CD14-positive monocyte (primary cell): ENCODE measurements at regions not wholly inside any gene's neighbourhood (a gene's known extent, or its start where the extent isn't known, plus 50 kb on each side); places are given as distances from the start of the nearest gene placed in this dataset.

ENCODE experiments used
- DNase-seq, 3 donors: peaks; one replicate each; pipeline ENCODE4 v3.0.0-alpha.2; 2011 to 2022
- H2AFZ ChIP-seq: 2 replicates; pipeline ENCODE4 v1.6.0; 2012; ENCODE audit warnings: mild to moderate bottlenecking, low read depth, low read length, inconsistent platforms; ENCODE audit not compliant: insufficient read depth, poor library complexity, severe bottlenecking
- H3K27ac ChIP-seq, 2 donors: 1 replicate in 1 of 2; 2 replicates in 1 of 2; pipeline ENCODE4 v1.5.1; 2012 to 2013; ENCODE audit warnings: low read length in 2 of 2, control low read depth in 1 of 2, inconsistent platforms in 1 of 2, low read depth in 1 of 2, mild to moderate bottlenecking in 1 of 2
- H3K27me3 ChIP-seq, 2 donors: one replicate each; pipeline versions ENCODE4 v1.6.0 to v1.6.1; 2011 to 2013; ENCODE audit warnings: low read length in 2 of 2; ENCODE audit not compliant: control insufficient read depth in 2 of 2, insufficient read depth in 2 of 2
- H3K36me3 ChIP-seq, 2 donors: replicated peaks in 1 of 2; 1 replicate in 1 of 2; 2 replicates in 1 of 2; pipeline versions ENCODE4 v1.5.1 to v1.6.1; 2012 to 2013; ENCODE audit warnings: low read length in 2 of 2, control low read depth in 1 of 2, inconsistent platforms in 1 of 2, mild to moderate bottlenecking in 1 of 2; ENCODE audit not compliant: insufficient read depth in 2 of 2, control insufficient read depth in 1 of 2
- H3K4me1 ChIP-seq, 2 donors: 1 replicate in 1 of 2; 2 replicates in 1 of 2; pipeline versions ENCODE4 v1.5.1 to v1.6.1; 2012 to 2013; ENCODE audit warnings: low read length in 2 of 2, control low read depth in 1 of 2, inconsistent platforms in 1 of 2, mild to moderate bottlenecking in 1 of 2, moderate library complexity in 1 of 2; ENCODE audit not compliant: insufficient read depth in 2 of 2, control insufficient read depth in 1 of 2
- H3K4me2 ChIP-seq: replicated peaks from 2 replicates; pipeline ENCODE3; 2012; ENCODE audit warnings: low read length, moderate library complexity, mild to moderate bottlenecking; ENCODE audit not compliant: poor library complexity, severe bottlenecking; ENCODE audit errors: extremely low read depth
- H3K4me3 ChIP-seq, 3 experiments: fragments of 200-600 bp in 1 of 3; sonication (generic) in 1 of 3; replicated peaks in 1 of 3; 1 replicate in 2 of 3; 2 replicates in 1 of 3; pipeline ENCODE4 v1.5.1; 2011 to 2013; ENCODE audit warnings: low read length in 3 of 3, mild to moderate bottlenecking in 3 of 3, control low read depth in 2 of 3, low read depth in 2 of 3, inconsistent platforms in 1 of 3, moderate library complexity in 1 of 3
- H3K79me2 ChIP-seq: 2 replicates; pipeline ENCODE4 v1.6.0; 2012; ENCODE audit warnings: mild to moderate bottlenecking, control low read depth, inconsistent platforms, low read length, moderate library complexity; ENCODE audit not compliant: insufficient read depth
- H3K9ac ChIP-seq: 2 replicates; pipeline ENCODE4 v1.6.0; 2017; ENCODE audit warnings: low read length, mild to moderate bottlenecking; ENCODE audit not compliant: insufficient read depth, poor library complexity, severe bottlenecking
- H3K9me3 ChIP-seq, 2 donors: replicated peaks in 1 of 2; 1 replicate in 1 of 2; 2 replicates in 1 of 2; pipeline versions ENCODE4 v1.5.1 to v1.6.1; 2012 to 2013; ENCODE audit warnings: low read length in 2 of 2, control low read depth in 1 of 2; ENCODE audit not compliant: control insufficient read depth in 1 of 2, insufficient read depth in 1 of 2
- H4K20me1 ChIP-seq: 2 replicates; pipeline ENCODE4 v1.6.0; 2012; ENCODE audit warnings: mild to moderate bottlenecking, low read length, control low read depth, moderate library complexity; ENCODE audit not compliant: insufficient read depth
- H3K27ac Mint-ChIP-seq, 7 donors: one replicate each; pipeline ENCODE4 v1.8.0; 2020; ENCODE audit warnings: mild to moderate bottlenecking in 7 of 7, mixed read lengths in 7 of 7, moderate library complexity in 6 of 7, inconsistent platforms in 2 of 7
- H3K27me3 Mint-ChIP-seq, 3 donors: one replicate each; pipeline ENCODE4 v1.8.0; 2021 to 2022; ENCODE audit warnings: low read depth in 3 of 3, mild to moderate bottlenecking in 3 of 3, mixed read lengths in 3 of 3, moderate library complexity in 3 of 3, inconsistent platforms in 1 of 3
- H3K36me3 Mint-ChIP-seq, 2 donors: one replicate each; pipeline ENCODE4 v1.8.0; 2020; ENCODE audit warnings: mixed read lengths in 2 of 2, inconsistent platforms in 1 of 2, mild to moderate bottlenecking in 1 of 2
- H3K4me1 Mint-ChIP-seq: one replicate; pipeline ENCODE4 v1.8.0; 2020; ENCODE audit warnings: mild to moderate bottlenecking, mixed read lengths
- H3K4me3 Mint-ChIP-seq, 2 donors: one replicate each; pipeline ENCODE4 v1.8.0; 2020; ENCODE audit warnings: mild to moderate bottlenecking in 2 of 2, mixed read lengths in 2 of 2, moderate library complexity in 1 of 2
- H3K9me3 Mint-ChIP-seq, 7 donors: one replicate each; pipeline ENCODE4 v1.8.0; 2020 to 2022; ENCODE audit warnings: mixed read lengths in 7 of 7, mild to moderate bottlenecking in 6 of 7, moderate library complexity in 6 of 7, inconsistent platforms in 2 of 7
- CTCF ChIP-seq: fragments of 200-600 bp; IDR thresholded peaks from one replicate; pipeline ENCODE4 v1.8.0; 2022; ENCODE audit warnings: antibody characterized with exemption, mild to moderate bottlenecking
- WGBS: methylation state at CpG from one replicate; pipeline ENCODE4 v1.1.5; 2013; ENCODE audit warnings: missing lambda C conversion rate; ENCODE audit not compliant: insufficient coverage; 5-methylcytosine and 5-hydroxymethylcytosine counted together
- intact Hi-C, 2 donors: fragments of 100-400 bp; cut with micrococcal nuclease; formaldehyde crosslinking; loops; one replicate each; pipeline versions ENCODE4 v1.15.0 to v1.15.1; 2023

GRCh38 chr5:117218789-117219188, 644.2 kb upstream of the SEMA6A start:
- H3K9ac ChIP-seq = no peak overlapping the region
- H3K27ac Mint-ChIP-seq = no peak overlapping the region
- H3K4me3 Mint-ChIP-seq = no peak overlapping the region
- no peak overlapping the region for H2AFZ ChIP-seq
- DNase-seq = no peak
- no peaks in the 10 kb centered on the region for H3K36me3 ChIP-seq
- H3K9me3 ChIP-seq = peaks cover 9% of the 10 kb centered on the region in 2 donors
- WGBS = no CpG with 5 or more reads among the region's 2 CpGs
- no peaks in the 10 kb centered on the region for H3K4me1 Mint-ChIP-seq
- H3K9me3 Mint-ChIP-seq = peaks cover 2 to 12% (median 7%) of the 10 kb centered on the region in 7 donors
- H3K27ac ChIP-seq = no peak overlapping the region
- no peaks in the 10 kb centered on the region for H3K27me3 Mint-ChIP-seq
- intact Hi-C loops = no loop called here
- H4K20me1 ChIP-seq = no peaks in the 10 kb centered on the region
- no peaks in the 10 kb centered on the region for H3K27me3 ChIP-seq
- no peak for TF ChIP-seq CTCF
- H3K4me2 ChIP-seq = no peak overlapping the region
- H3K79me2 ChIP-seq = no peaks in the 10 kb centered on the region
- H3K36me3 Mint-ChIP-seq = no peaks in the 10 kb centered on the region
- no peaks in the 10 kb centered on the region for H3K4me1 ChIP-seq
- no peak overlapping the region for H3K4me3 ChIP-seq

GRCh38 chr5:117212866-117213265, 638.2 kb upstream of the SEMA6A start:
- Mint-ChIP-seq H3K27ac (no peak overlapping the region), H3K9me3 (peaks cover 2 to 16% (median 10%) of the 10 kb centered on the region in 7 donors), H3K27me3 (no peaks in the 10 kb centered on the region), H3K4me1 (no peaks in the 10 kb centered on the region), H3K36me3 (no peaks in the 10 kb centered on the region), H3K4me3 (no peak overlapping the region)
- no peak for TF ChIP-seq CTCF
- H3K9ac ChIP-seq = no peak overlapping the region
- H3K4me3 ChIP-seq = no peak overlapping the region
- no peak for DNase-seq
- no peak overlapping the region for H3K27ac ChIP-seq
- no peaks in the 10 kb centered on the region for H4K20me1 ChIP-seq
- H3K4me1 ChIP-seq = no peaks in the 10 kb centered on the region
- no peak overlapping the region for H3K4me2 ChIP-seq
- peaks cover 9 to 18% of the 10 kb centered on the region in 2 donors for H3K9me3 ChIP-seq
- no peaks in the 10 kb centered on the region for H3K27me3 ChIP-seq
- intact Hi-C loops = no loop called here
- no peaks in the 10 kb centered on the region for H3K79me2 ChIP-seq
- no CpG with 5 or more reads among the region's 1 CpG for WGBS
- no peaks in the 10 kb centered on the region for H3K36me3 ChIP-seq
- H2AFZ ChIP-seq = no peak overlapping the region
